GM21423 (cell line): ENCODE measurements at regions not wholly inside any gene's neighbourhood (a gene's known extent, or its start where the extent isn't known, plus 50 kb on each side); places are given as distances from the start of the nearest gene placed in this dataset.

ENCODE experiments used
- ATAC-seq: cut with Tn5 transposase; IDR thresholded peaks from one replicate; pipeline ENCODE4 v1.9.1; 2021; ENCODE audit warnings: mild to moderate bottlenecking, moderate library complexity; ENCODE audit not compliant: unreplicated experiment

- no peak for ATAC-seq
Observed at GRCh38 chr16:65224471-65224870, 102.6 kb upstream of the CDH11 start.

GRCh38 chr16:65223335-65223734 lies 101.5 kb upstream of the CDH11 start:
- no peak for ATAC-seq

DNA sequence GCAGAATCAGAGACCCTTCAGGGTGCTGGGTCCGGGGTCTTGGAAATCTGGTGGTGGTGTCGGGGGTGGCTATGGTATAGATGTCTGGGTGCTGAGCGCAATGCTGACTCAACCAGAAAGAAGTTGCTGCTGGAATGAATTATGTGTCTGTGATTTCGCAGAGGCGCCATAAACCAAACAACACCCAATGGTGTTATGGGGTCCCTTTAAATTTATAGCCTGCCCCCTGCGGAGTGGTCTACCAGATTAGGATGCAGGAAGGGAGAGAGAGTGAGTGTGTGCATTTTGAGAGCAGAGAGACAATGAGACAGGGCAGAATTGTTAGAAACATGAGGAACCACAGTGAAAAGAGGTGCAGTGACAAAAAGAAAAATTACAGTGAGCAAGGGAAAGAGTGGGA lies 100.7 kb upstream of the CDH11 start:
- no peak for ATAC-seq

DNA sequence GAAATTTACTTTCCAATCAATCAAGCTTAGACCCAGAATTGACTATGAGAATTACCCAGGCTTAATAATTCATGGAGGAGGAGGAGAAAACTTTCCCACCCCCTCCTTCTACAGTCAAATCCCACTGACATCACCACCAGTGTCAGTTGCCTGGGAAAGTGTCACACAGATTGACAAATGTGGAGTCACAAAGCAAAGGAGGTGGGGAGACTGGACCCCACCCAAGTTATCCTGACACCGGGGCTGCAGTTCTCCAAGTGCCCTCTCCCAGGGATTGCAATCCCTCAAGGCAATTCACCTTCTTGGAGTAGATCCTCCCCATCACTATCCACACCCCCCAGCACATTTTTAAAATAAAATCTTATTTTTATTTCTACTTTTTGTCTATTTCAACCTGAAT lies 100.2 kb upstream of the CDH11 start:
- ATAC-seq, result no peak

DNA sequence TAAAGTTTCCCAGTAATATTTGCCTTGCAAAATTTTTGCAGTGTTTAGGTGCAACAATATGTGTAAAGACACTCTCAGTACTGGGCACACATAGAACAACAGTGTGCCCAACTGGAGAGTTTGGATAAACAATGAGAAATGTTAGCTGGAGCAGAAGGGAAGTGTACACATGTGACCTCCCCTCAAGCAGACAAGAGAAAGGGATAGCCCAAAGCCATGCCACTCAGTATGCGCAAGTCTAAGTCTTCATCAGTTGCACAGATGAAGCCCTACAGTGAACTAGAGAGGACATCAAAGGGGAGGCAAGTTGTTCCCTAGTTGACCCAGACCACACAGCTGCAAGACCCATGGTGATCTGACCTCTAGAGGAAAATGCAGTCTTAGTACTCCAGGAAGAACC lies 97.9 kb upstream of the CDH11 start:
- ATAC-seq, result no peak

- ATAC-seq, result no peak
Observed at GRCh38 chr16:65218348-65218747, 96.5 kb upstream of the CDH11 start.

DNA sequence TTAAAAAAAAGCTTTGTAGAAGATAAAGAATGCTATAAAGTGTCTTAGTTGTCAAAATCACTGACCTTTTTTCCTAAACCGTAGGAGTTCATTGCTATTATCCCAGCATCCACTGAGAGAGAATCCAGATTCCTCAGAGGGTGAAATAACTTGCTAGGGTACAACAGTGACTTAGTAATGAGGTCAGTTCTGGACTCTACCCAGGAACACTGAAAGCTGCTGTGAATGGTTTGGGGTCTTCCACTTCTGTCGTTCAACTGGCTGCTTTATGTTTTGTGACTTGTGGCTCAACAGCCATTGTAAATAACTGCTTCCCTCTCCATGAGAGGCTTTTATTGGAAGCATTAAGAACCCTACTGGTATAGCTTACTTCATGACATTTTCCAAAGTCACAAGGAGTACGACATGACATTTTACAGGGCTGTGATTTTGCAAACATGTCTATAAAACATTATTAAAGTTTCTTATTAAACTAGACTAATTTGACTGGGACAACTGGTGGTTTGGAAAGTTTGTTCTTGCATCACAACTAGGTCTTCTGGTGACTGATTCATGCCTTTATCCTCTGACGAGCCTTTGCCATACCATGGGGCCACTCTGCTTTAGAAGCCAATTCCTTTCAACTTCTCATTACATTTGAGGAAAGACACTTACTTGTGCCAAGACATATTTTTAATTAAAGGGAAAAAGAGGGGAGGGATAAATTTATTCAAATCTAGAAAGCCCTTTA lies 92.2 kb upstream of the CDH11 start:
- no peak for ATAC-seq

GRCh38 chr16:65212791-65213190 lies 90.9 kb upstream of the CDH11 start:
- no peak for ATAC-seq

GRCh38 chr16:65212240-65212639 lies 90.4 kb upstream of the CDH11 start:
- no peak for ATAC-seq

GRCh38 chr16:65202461-65202860 lies 80.6 kb upstream of the CDH11 start:
- no peak for ATAC-seq

DNA sequence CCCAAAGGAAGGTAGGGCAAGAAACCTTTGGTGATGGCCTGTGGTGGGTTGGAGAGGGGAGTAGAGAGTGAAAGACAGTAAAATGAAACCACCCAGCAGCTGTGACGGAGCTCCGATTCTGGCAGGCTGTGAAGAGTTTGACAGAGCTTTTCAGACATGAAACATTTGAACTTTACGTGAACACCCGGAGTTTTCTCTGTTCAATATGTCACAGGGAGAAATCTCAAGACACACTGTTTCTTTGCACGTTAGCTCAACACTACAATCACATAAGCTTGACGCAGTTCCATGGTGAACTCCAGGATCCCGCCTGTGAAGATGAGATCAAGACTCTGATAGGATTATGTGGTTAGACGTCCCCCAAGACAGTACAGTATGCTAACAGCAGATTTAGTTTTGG lies 79.6 kb upstream of the CDH11 start:
- no peak for ATAC-seq

- ATAC-seq, result no peak
Observed at GRCh38 chr16:65200857-65201256, 79.0 kb upstream of the CDH11 start.

DNA sequence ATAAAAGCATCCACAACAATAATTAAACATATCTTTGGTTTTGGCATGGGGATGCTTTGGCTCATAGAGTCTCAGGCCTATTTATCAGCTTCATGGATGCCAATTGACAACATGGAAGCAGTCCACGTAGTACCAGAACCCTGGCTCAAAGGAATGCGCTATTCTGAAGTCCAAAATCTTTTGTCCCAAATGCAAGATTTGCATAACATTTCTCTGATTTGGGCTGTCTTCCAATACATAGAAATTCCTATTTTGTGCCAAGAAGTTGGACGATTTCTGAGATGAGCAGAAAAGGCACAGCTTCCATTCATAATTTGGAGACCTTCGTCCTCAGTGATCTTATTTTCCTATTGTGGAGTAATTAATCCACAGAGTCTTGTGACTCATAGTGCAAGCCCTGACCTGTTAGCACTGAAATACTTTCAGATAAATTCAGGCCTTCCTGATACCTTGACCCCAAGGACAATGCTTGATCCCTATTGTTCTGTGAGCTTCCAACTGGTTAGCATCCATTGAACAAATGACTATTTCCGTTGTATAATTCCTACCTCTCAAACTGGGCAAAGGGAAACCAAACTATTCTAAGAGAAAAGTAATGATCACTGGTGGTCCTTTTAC lies 78.4 kb upstream of the CDH11 start:
- ATAC-seq, result no peak

DNA sequence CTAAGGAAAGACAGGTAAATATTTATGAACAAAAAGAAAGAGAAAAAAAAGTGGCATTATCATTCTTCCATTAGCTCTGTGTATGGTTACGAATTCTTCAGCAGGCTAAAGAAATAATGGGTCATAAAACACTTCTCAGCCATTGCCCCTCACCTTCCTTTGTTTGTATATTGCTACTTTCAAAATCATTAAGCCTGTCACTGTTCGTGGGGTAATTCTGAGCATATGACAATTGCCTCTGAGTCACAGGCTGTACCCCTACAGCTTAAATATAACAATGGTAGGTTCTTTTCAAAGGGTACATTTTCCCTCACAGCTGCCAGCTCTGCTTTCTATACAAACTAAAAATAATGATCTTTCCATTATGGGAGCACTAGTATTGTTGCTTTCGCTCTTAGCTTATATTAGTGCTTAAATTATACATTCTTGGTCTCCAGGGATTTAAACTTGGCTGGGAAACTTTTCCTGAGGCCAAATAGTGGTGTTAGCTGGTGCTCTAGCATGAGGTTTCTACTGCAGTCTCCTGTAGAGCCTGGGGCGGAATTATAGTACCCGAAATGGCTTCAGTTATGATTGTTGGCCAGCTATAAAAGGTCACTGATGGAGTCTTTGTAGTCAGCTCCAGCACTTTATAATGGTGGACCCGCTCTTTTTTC lies 74.7 kb upstream of the CDH11 start:
- ATAC-seq, result no peak

DNA sequence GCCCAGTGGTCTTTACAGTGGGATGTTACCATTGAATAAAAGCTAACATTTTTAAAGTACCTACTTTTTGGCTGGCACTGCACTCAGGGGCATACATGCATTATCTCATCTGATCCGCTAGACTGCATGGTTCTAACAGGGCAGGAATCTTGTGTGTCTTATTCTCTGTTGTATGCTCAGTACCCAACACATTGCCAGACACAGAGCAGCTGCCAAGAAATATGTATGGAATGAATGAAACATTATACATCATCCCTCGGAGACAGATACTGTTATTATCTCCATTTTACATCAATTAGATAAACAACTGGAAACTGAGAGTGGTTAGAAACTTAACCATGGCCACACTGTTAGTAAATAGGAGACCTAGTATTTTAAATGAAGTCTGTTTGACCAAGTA lies 74.1 kb upstream of the CDH11 start:
- ATAC-seq, result no peak

- ATAC-seq, result no peak
Observed at GRCh38 chr16:65185241-65185778, 63.4 kb upstream of the CDH11 start.

DNA sequence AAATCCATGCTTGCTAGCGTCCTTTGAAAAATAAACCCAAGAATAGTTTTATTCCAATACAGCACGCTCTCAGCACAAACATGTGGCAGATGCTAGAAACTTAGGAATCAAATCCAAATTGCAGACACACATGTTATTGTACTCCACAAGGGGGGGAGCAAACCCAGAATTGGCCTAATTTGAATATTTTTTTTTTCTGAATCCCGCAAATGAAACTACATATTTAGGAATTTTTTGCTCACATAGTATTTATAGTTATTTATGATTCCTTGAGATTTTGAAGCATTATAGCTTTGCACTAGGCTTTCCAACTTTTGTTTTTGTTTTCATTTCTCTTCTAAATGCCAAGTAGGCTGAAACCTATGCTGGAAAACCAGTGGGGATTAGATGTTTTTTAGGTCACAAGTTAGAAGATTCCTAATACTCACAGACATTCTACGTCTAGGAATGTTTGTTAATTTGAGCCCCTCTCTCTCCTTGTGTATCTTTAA lies 59.3 kb upstream of the CDH11 start:
- ATAC-seq, result no peak

- no peak for ATAC-seq
Observed at GRCh38 chr16:65178151-65178550, 56.3 kb upstream of the CDH11 start.

DNA sequence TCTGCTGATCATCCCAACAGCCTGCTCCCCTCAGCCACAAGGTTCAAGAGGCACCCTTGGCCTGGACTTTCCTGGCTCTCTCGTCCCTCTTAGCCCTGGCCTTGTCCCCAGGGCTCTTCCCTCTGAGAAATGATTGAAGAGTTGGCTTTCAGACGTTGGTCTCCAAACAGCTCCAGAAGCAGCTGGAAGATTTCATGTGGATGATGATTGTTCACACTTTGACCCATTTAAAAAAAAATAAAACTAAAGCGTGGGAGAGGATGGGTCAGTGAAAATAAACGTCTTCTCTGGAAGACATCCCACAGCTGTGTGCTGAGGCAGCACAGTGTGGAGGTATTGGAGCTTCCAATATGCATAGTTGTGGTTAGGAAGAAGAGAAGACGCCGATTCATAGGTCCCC lies 54.7 kb upstream of the CDH11 start:
- ATAC-seq, result no peak

DNA sequence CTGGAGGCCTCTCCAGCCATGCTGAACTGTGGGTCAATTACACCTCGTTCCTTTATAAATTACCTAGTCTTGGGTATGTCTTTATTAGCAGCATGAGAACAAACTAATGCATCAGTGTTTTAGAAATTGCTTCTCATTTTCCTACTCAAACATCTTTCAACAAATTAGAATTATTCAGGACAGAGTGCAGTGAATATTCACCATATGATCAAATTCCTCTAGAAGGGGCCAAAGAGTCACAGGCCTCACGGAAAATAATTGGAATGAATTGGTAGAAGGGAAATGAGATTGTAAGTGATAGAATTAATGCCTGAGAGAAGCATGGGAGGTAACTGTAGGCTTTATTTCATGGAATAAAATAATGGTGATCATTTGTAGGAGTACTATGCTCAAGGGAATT lies 50.5 kb upstream of the CDH11 start:
- ATAC-seq, result no peak
